HG03103 (cell line): ENCODE measurements at regions not wholly inside any gene's neighbourhood (a gene's known extent, or its start where the extent isn't known, plus 50 kb on each side); places are given as distances from the start of the nearest gene placed in this dataset.
"Not testable (repeated sequence)": the region's sequence is repeated elsewhere in the genome, so short reads cannot be mapped to it uniquely, and the experiment has no call there.

Experiments used
- ATAC-seq: cut with Tn5 transposase; IDR thresholded peaks from one replicate; pipeline ENCODE4 v1.9.1; 2021; ENCODE audit warnings: low read depth; ENCODE audit not compliant: unreplicated experiment

GRCh38 chr11:13134886-13135285 is 125.8 kb downstream of the RASSF10 start:
- no peak for ATAC-seq

GRCh38 chr11:13135385-13136271 is 126.5 kb downstream of the RASSF10 start:
- ATAC-seq = no peak

- ATAC-seq = no peak
Observed at GRCh38 chr11:13136272-13136596, 127.1 kb downstream of the RASSF10 start.

- ATAC-seq = no peak
Observed at GRCh38 chr11:13137844-13138301, 128.8 kb downstream of the RASSF10 start.

- not testable (repeated sequence) for ATAC-seq
Observed at GRCh38 chr11:13139085-13139484, 130.0 kb downstream of the RASSF10 start.

GRCh38 chr11:13140028-13140870 is 131.1 kb downstream of the RASSF10 start:
- ATAC-seq = peak; percentile 55

- ATAC-seq = no peak
Observed at GRCh38 chr11:13140873-13141655, 131.9 kb downstream of the RASSF10 start.

- no peak for ATAC-seq
Observed at GRCh38 chr11:13141731-13142709, 132.9 kb downstream of the RASSF10 start.

GRCh38 chr11:13143486-13144297 is 133.9 kb upstream of the BMAL1 start:
- ATAC-seq = no peak

GRCh38 chr11:13145461-13145860 is 132.1 kb upstream of the BMAL1 start:
- no peak for ATAC-seq

- ATAC-seq = no peak
Observed at GRCh38 chr11:13149991-13150390, 127.6 kb upstream of the BMAL1 start.

GRCh38 chr11:13150487-13150886 is 127.1 kb upstream of the BMAL1 start:
- no peak for ATAC-seq

GRCh38 chr11:13152264-13152663 is 125.3 kb upstream of the BMAL1 start:
- ATAC-seq = no peak

- ATAC-seq = no peak
Observed at GRCh38 chr11:13152736-13153541, 124.7 kb upstream of the BMAL1 start.

GRCh38 chr11:13154374-13154773 is 123.2 kb upstream of the BMAL1 start:
- ATAC-seq = not testable (repeated sequence)

- no peak for ATAC-seq
Observed at GRCh38 chr11:13160346-13160745, 117.2 kb upstream of the BMAL1 start.

- no peak for ATAC-seq
Observed at GRCh38 chr11:13160806-13161205, 116.8 kb upstream of the BMAL1 start.

- no peak for ATAC-seq
Observed at GRCh38 chr11:13163158-13163557, 114.4 kb upstream of the BMAL1 start.
